HG02885 (cell line): ENCODE measurements at regions not wholly inside any gene's neighbourhood (a gene's known extent, or its start where the extent isn't known, plus 50 kb on each side); places are given as distances from the start of the nearest gene placed in this dataset.

Experiments used
- ATAC-seq: cut with Tn5 transposase; IDR thresholded peaks from one replicate; pipeline ENCODE4 v1.9.1; 2021; ENCODE audit warnings: mild to moderate bottlenecking; ENCODE audit not compliant: unreplicated experiment, poor library complexity

- no peak for ATAC-seq
Observed at GRCh38 chr4:17082186-17082585, 183.7 kb upstream of the LDB2 start.

- ATAC-seq, result no peak
Observed at GRCh38 chr4:17081179-17081578, 182.7 kb upstream of the LDB2 start.

GRCh38 chr4:17077105-17077504 is 178.7 kb upstream of the LDB2 start:
- no peak for ATAC-seq

- ATAC-seq, result no peak
Observed at GRCh38 chr4:17072483-17072882, 174.0 kb upstream of the LDB2 start.

- no peak for ATAC-seq
Observed at GRCh38 chr4:17068891-17069290, 170.4 kb upstream of the LDB2 start.

- no peak for ATAC-seq
Observed at GRCh38 chr4:17068392-17068791, 169.9 kb upstream of the LDB2 start.

GRCh38 chr4:17066972-17067371 is 168.5 kb upstream of the LDB2 start:
- ATAC-seq, result no peak

GRCh38 chr4:17066236-17066635 is 167.8 kb upstream of the LDB2 start:
- ATAC-seq, result no peak

- ATAC-seq, result no peak
Observed at GRCh38 chr4:17065821-17066220, 167.4 kb upstream of the LDB2 start.

- ATAC-seq, result no peak
Observed at GRCh38 chr4:17064959-17065358, 166.5 kb upstream of the LDB2 start.

GRCh38 chr4:17063888-17064287 is 165.4 kb upstream of the LDB2 start:
- ATAC-seq, result no peak

- ATAC-seq, result no peak
Observed at GRCh38 chr4:17060230-17060629, 161.8 kb upstream of the LDB2 start.

GRCh38 chr4:17058916-17059741 is 160.7 kb upstream of the LDB2 start:
- ATAC-seq, result no peak

- no peak for ATAC-seq
Observed at GRCh38 chr4:17058536-17058915, 160.1 kb upstream of the LDB2 start.

- no peak for ATAC-seq
Observed at GRCh38 chr4:17057035-17057434, 158.6 kb upstream of the LDB2 start.

GRCh38 chr4:17055788-17056187 is 157.3 kb upstream of the LDB2 start:
- no peak for ATAC-seq

- no peak for ATAC-seq
Observed at GRCh38 chr4:17045866-17046265, 147.4 kb upstream of the LDB2 start.

GRCh38 chr4:17038510-17039176 is 140.2 kb upstream of the LDB2 start:
- ATAC-seq, result no peak

- no peak for ATAC-seq
Observed at GRCh38 chr4:17033768-17034181, 135.3 kb upstream of the LDB2 start.

GRCh38 chr4:17033025-17033767 is 134.8 kb upstream of the LDB2 start:
- no peak for ATAC-seq

GRCh38 chr4:17030543-17030942 is 132.1 kb upstream of the LDB2 start:
- no peak for ATAC-seq
